IMR-90 (cell line): ENCODE measurements at regions not wholly inside any gene's neighbourhood (a gene's known extent, or its start where the extent isn't known, plus 50 kb on each side); places are given as distances from the start of the nearest gene placed in this dataset.

Experiments used
- BHLHE40 ChIP-seq: fragments of 150-350 bp; IDR thresholded peaks from 2 replicates; pipeline ENCODE4 v1.6.1; 2016; ENCODE audit warnings: mild to moderate bottlenecking, low read depth, low read length
- CEBPB ChIP-seq: IDR thresholded peaks from 2 replicates; pipeline ENCODE4 v1.6.1; 2012; ENCODE audit warnings: low read depth, low read length, improper control_type of control experiment
- CTCF ChIP-seq: conservative IDR thresholded peaks from 2 replicates; pipeline ENCODE4 v1.5.1; 2012; ENCODE audit warnings: mild to moderate bottlenecking, low read depth, low read length, improper control_type of control experiment
- ELK1 ChIP-seq: fragments of 150-350 bp; IDR thresholded peaks from 2 replicates; pipeline ENCODE4 v1.6.1; 2016; ENCODE audit warnings: low read depth, mild to moderate bottlenecking, low read length, moderate library complexity, borderline replicate concordance
- FOS ChIP-seq: fragments of 150-350 bp; IDR thresholded peaks from 2 replicates; pipeline ENCODE4 v1.6.1; 2016; ENCODE audit warnings: low read depth, low read length
- MXI1 ChIP-seq: IDR thresholded peaks from 2 replicates; pipeline ENCODE4 v1.6.1; 2012; ENCODE audit warnings: low read depth, mild to moderate bottlenecking, low read length, moderate library complexity, borderline replicate concordance
- POLR2A ChIP-seq: IDR thresholded peaks from 2 replicates; pipeline ENCODE4 v1.6.1; 2012; ENCODE audit warnings: mild to moderate bottlenecking, low read depth, low read length
- RAD21 ChIP-seq: IDR thresholded peaks from 2 replicates; pipeline ENCODE4 v1.6.1; 2012; ENCODE audit warnings: low read length, improper control_type of control experiment
- RCOR1 ChIP-seq: IDR thresholded peaks from 2 replicates; pipeline ENCODE4 v1.6.1; 2012; ENCODE audit warnings: mild to moderate bottlenecking, low read length, improper control_type of control experiment; ENCODE audit not compliant: insufficient replicate concordance
- RFX5 ChIP-seq: IDR thresholded peaks from 2 replicates; pipeline ENCODE4 v1.8.0; 2012; ENCODE audit warnings: low read depth, mild to moderate bottlenecking, low read length, moderate library complexity
- SMC3 ChIP-seq: fragments of 150-350 bp; IDR thresholded peaks from 2 replicates; pipeline ENCODE4 v1.6.1; 2016; ENCODE audit warnings: low read depth, mild to moderate bottlenecking, antibody characterized with exemption, low read length, moderate library complexity

- TF ChIP-seq CTCF (no peak), CEBPB (no peak), POLR2A (no peak), RFX5 (no peak), RAD21 (no peak), MXI1 (no peak), ELK1 (no peak), BHLHE40 (no peak), SMC3 (no peak), FOS (no peak), RCOR1 (no peak)
Measured at GRCh38 chr2:182636699-182637098, 79.4 kb upstream of the DNAJC10 start.
